Peyer's patch (tissue), 4 donors: ENCODE measurements at regions not wholly inside any gene's neighbourhood (a gene's known extent, or its start where the extent isn't known, plus 50 kb on each side); places are given as distances from the start of the nearest gene placed in this dataset.

Source experiments
- POLR2A ChIP-seq, 2 donors: fragments of 450-650 bp; IDR thresholded peaks; one replicate each; pipeline ENCODE4 v1.5.1; 2017; ENCODE audit warnings: antibody characterized with exemption in 2 of 2, mild to moderate bottlenecking in 2 of 2, moderate library complexity in 2 of 2
- TF ChIP-seq, protein P1 (sequence below), 6 experiments: fragments of 450-650 bp in 4 of 6; fragments of 200-600 bp in 2 of 6; sonication (generic) in 1 of 6; IDR thresholded peaks; one replicate each; pipeline ENCODE4 v1.5.1; 2017 to 2019; ENCODE audit warnings: antibody characterized with exemption in 6 of 6, mild to moderate bottlenecking in 3 of 6, moderate library complexity in 1 of 6

- TF ChIP-seq, protein P1, sequence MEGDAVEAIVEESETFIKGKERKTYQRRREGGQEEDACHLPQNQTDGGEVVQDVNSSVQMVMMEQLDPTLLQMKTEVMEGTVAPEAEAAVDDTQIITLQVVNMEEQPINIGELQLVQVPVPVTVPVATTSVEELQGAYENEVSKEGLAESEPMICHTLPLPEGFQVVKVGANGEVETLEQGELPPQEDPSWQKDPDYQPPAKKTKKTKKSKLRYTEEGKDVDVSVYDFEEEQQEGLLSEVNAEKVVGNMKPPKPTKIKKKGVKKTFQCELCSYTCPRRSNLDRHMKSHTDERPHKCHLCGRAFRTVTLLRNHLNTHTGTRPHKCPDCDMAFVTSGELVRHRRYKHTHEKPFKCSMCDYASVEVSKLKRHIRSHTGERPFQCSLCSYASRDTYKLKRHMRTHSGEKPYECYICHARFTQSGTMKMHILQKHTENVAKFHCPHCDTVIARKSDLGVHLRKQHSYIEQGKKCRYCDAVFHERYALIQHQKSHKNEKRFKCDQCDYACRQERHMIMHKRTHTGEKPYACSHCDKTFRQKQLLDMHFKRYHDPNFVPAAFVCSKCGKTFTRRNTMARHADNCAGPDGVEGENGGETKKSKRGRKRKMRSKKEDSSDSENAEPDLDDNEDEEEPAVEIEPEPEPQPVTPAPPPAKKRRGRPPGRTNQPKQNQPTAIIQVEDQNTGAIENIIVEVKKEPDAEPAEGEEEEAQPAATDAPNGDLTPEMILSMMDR (IDR thresholded peaks at IDR 0.05): no peak
- TF ChIP-seq POLR2A (IDR thresholded peaks at IDR 0.05): no peak
These were observed 725.1 kb downstream of the EPHA4 start for GRCh38 chr2:220847006-220847405.
